Activated T-cell treated with anti-CD3 and anti-CD28 coated beads, Interleukin-2, amount 50 U/mL, for 72 hours (primary cell): ENCODE measurements at regions not wholly inside any gene's neighbourhood (a gene's known extent, or its start where the extent isn't known, plus 50 kb on each side); places are given as distances from the start of the nearest gene placed in this dataset.

Experiments used
- ATAC-seq, 2 donors: fragments of 150-1000 bp; cut with Tn5 transposase; replicated peaks in 1 of 2; 2 replicates each; pipeline ENCODE4 v1.10.0; 2021; ENCODE audit warnings: moderate library complexity in 2 of 2, mild to moderate bottlenecking in 1 of 2
- DNase-seq, 2 donors: peaks; one replicate each; pipeline ENCODE4 v3.0.0; 2021 to 2022; ENCODE audit warnings: mixed read lengths in 1 of 2
- H3K27ac Mint-ChIP-seq: one replicate; pipeline ENCODE4 v1.8.0; 2022; ENCODE audit warnings: mild to moderate bottlenecking, moderate library complexity, mixed read lengths
- H3K27me3 Mint-ChIP-seq: one replicate; pipeline ENCODE4 v1.8.0; 2022; ENCODE audit warnings: low read depth, mixed read lengths
- H3K36me3 Mint-ChIP-seq, 2 donors: one replicate each; pipeline ENCODE4 v1.8.0; 2022; ENCODE audit warnings: mixed read lengths in 2 of 2, mild to moderate bottlenecking in 1 of 2; ENCODE audit not compliant: insufficient read depth in 2 of 2
- H3K4me1 Mint-ChIP-seq: one replicate; pipeline ENCODE4 v1.8.0; 2022; ENCODE audit warnings: low read depth, mixed read lengths
- H3K4me3 Mint-ChIP-seq, 2 donors: one replicate each; pipeline ENCODE4 v1.8.0; 2022; ENCODE audit warnings: mild to moderate bottlenecking in 2 of 2, mixed read lengths in 2 of 2, moderate library complexity in 2 of 2
- H3K9me3 Mint-ChIP-seq, 2 donors: one replicate each; pipeline ENCODE4 v1.8.0; 2022; ENCODE audit warnings: mixed read lengths in 2 of 2

DNA sequence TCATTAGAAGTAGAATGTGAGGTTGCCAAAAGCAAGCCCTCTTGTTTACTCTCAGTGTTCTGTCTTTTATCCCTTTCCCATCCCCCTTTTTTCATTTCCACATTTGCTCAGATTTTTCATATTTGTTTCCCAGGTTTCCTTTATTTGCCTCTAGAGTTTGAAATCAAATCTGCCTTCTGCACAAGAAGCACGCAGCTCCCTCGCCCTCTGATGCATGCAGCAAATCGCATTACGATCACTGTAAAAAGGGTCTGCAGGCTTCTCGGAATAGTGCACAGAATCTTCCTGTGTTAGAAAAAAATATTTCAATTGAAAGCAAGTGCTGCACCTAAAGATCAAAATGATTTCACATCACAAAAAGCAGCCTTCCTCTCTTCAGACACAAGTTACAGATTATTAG is 129.0 kb downstream of the GPAM start:
- no peaks in the 10 kb centered on the region for H3K9me3 Mint-ChIP-seq
- no peak overlapping the region for H3K4me3 Mint-ChIP-seq
- ATAC-seq: no peak
- DNase-seq: no peak
- H3K36me3 Mint-ChIP-seq: no peaks in the 10 kb centered on the region
- H3K27me3 Mint-ChIP-seq: peaks cover 4% of the 10 kb centered on the region
- H3K27ac Mint-ChIP-seq: no peak overlapping the region
- no peaks in the 10 kb centered on the region for H3K4me1 Mint-ChIP-seq

DNA sequence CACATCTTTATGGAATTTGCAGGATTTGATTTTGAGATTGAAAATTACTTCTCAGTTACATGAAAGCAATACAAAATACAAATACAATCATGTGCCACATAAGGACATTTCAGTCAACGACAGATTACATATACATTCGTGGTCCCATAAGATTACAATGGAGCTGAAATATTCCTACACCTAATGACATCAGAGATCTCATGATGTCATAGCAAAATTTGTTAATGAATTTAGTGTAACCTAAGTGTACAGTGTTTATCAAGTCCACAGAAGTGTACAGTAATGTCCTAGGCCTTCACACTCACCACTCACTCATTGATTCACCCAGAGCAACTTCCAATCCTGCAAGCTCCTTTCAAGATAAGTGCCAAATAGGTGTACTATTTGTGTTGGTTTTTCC is 126.5 kb downstream of the GPAM start:
- no peak for ATAC-seq
- Mint-ChIP-seq H3K4me3 (no peak overlapping the region), H3K4me1 (no peaks in the 10 kb centered on the region), H3K9me3 (no peaks in the 10 kb centered on the region), H3K27ac (no peak overlapping the region), H3K27me3 (peaks cover 4% of the 10 kb centered on the region), H3K36me3 (no peaks in the 10 kb centered on the region)
- DNase-seq: no peak

DNA sequence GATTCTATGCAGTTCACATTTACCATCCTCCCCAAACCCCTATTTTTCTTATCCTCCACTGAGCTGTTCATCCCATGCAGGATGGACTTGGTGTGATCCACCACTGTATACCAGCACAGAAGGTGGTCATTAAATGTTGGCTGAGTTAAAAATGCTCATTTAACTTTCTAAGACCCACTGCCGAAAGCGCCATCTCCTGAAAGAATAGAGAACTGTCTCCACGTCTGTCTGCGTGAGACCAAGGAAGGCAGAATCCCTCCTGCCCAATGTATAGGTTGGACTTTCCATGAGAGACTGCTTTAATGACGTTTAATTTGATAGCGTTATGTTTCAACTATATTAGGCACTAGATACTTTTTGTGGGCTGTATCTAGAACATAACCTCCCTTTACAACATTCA is 124.3 kb downstream of the GPAM start:
- Mint-ChIP-seq H3K36me3 (no peaks in the 10 kb centered on the region), H3K4me3 (no peak overlapping the region), H3K27ac (no peak overlapping the region), H3K4me1 (no peaks in the 10 kb centered on the region), H3K9me3 (no peaks in the 10 kb centered on the region), H3K27me3 (peaks cover 4% of the 10 kb centered on the region)
- ATAC-seq: no peak
- no peak for DNase-seq

DNA sequence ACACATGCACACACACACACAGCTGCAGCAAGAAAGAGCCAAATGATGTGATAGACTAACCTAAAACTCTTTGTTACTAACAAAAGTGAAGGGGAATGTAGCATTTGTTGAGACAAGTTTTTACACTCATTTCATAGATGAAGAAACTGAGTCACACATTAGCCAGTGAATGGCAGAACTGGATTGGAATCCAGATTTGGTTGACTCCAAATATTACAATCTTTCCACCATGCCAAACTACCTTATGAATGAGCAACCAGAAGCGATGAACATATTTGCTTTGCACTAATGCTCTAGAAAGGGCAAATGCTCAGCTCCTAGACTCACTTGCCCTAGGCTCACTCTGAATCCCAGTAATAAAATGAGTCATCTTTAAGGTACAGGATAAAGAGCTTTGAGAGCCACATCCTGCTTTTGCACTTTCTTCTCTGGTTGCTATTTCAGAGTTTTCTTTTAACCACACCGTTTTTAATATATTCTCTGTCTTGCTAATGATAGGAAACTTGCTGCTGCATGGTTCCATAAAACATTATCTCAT is 111.9 kb downstream of the GPAM start:
- no peaks in the 10 kb centered on the region for H3K4me1 Mint-ChIP-seq
- H3K27me3 Mint-ChIP-seq: no peaks in the 10 kb centered on the region
- H3K27ac Mint-ChIP-seq: no peak overlapping the region
- no peak overlapping the region for H3K4me3 Mint-ChIP-seq
- H3K36me3 Mint-ChIP-seq: no peaks in the 10 kb centered on the region
- ATAC-seq (no peak), DNase-seq (no peak)
- H3K9me3 Mint-ChIP-seq: no peaks in the 10 kb centered on the region

DNA sequence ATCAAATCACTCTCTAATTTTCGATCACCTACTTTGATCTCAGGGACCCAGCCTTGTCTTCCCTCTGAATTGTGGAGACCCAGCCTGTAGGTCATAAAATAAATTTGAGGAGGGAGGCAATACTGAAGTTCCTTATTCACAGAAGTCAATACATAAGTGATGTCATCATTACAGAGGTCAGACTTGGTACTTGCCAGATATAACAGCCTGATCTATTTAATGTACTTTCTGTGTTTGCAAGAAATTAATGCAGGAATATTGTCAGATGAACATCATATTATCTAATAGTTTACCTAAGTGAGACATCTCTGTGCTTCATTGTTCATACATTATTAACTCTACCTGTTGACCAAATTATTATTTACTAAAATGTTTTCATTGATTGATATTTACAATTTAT is 105.6 kb downstream of the GPAM start:
- Mint-ChIP-seq H3K27me3 (peaks cover 7% of the 10 kb centered on the region), H3K36me3 (no peaks in the 10 kb centered on the region), H3K9me3 (no peaks in the 10 kb centered on the region), H3K4me1 (no peaks in the 10 kb centered on the region), H3K4me3 (no peak overlapping the region), H3K27ac (no peak overlapping the region)
- DNase-seq: no peak
- no peak for ATAC-seq

DNA sequence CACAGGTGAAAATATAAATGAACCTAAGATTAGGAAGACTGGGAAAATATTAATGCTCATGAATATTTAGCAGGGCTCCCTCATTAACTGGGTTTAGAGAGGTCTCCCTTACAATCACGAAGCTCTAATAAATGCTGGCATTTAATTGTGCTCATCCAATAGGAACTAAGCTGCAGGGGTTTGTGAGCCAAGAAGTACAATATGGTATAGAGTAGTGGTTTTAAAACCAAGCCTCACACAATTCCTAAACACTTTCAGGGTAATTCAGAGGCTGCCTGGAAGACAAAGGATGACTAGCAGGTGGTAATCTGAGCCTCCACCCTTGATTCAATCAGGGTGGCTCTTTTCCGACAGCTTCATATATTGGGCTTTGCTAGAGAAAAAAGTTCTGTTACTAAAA is 103.3 kb downstream of the GPAM start:
- no peaks in the 10 kb centered on the region for H3K4me1 Mint-ChIP-seq
- H3K9me3 Mint-ChIP-seq: no peaks in the 10 kb centered on the region
- no peak for DNase-seq
- no peaks in the 10 kb centered on the region for H3K36me3 Mint-ChIP-seq
- H3K4me3 Mint-ChIP-seq: no peak overlapping the region
- H3K27ac Mint-ChIP-seq: no peak overlapping the region
- ATAC-seq: no peak
- H3K27me3 Mint-ChIP-seq: peaks cover 9% of the 10 kb centered on the region

DNA sequence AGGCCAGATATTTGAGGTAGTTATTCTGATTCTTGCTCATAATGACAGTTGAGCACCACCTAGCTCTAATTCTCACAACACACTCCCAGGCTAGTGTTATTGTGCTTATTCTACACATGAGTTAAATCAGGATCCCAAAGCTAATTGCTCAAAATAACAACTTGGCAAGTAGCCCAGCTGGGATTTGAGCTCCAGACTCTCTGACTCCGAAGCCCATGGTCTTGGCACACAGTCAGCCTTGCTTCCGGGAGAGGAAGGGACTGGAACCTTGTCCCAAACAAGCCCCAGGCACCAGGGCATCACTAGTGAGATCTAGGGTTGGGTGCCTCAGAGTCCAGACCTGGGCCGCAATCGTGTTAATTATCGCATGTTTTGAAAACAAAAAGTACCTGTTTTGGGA is 101.4 kb downstream of the GPAM start:
- DNase-seq (no peak), ATAC-seq (no peak)
- H3K4me1 Mint-ChIP-seq: no peaks in the 10 kb centered on the region
- H3K36me3 Mint-ChIP-seq: no peaks in the 10 kb centered on the region
- no peak overlapping the region for H3K4me3 Mint-ChIP-seq
- no peaks in the 10 kb centered on the region for H3K9me3 Mint-ChIP-seq
- H3K27ac Mint-ChIP-seq: no peak overlapping the region
- H3K27me3 Mint-ChIP-seq: peaks cover 23% of the 10 kb centered on the region

DNA sequence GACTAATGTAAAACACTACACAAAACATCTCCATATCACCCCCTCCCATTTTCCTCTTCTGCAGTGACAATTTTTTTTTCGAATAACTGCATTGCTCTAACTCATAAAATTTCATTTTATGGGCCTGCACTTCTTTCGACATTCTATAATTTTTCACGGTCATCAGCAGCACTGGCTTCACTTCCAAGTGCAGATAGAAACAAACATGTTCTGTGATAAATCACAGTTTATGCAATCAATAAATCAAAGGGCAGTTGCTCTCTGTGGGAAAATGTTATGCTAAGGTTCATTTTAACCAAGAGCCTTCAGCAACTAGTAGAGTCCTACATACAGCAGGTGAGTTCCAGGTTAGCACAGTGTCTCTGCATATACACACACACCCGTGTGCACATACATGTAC is 100.1 kb downstream of the GPAM start:
- H3K9me3 Mint-ChIP-seq: no peaks in the 10 kb centered on the region
- H3K4me1 Mint-ChIP-seq: no peaks in the 10 kb centered on the region
- H3K27me3 Mint-ChIP-seq: peaks cover 23% of the 10 kb centered on the region
- H3K36me3 Mint-ChIP-seq: no peaks in the 10 kb centered on the region
- no peak overlapping the region for H3K4me3 Mint-ChIP-seq
- DNase-seq: no peak
- no peak overlapping the region for H3K27ac Mint-ChIP-seq
- no peak for ATAC-seq

DNA sequence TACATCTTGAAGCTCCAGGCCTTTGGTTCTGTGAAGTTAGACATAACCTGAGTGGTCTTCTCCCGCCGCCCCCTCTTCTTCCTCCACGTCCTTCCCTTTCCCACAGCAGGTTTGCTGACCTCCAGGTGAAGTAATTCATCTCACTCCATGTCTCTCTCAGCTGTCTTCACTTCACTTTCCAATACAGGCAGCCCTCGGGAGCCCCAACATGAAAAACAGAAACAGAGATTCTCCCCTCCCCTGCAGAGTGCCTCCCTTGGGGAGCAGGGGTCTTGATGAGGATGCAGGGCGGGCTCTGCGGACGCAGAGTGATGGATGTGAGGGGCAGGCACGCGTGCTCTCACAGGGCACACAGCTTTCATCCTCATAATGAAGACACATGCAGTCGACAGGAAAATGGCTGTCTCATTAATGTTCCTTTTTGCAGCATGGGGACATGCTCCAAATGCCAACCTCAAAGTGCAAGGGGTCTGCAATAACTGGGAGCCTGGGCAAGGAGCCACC is 95.6 kb downstream of the GPAM start:
- DNase-seq (no peak), ATAC-seq (no peak)
- H3K36me3 Mint-ChIP-seq: no peaks in the 10 kb centered on the region
- H3K27me3 Mint-ChIP-seq: peaks cover 16% of the 10 kb centered on the region
- H3K9me3 Mint-ChIP-seq: no peaks in the 10 kb centered on the region
- no peak overlapping the region for H3K4me3 Mint-ChIP-seq
- H3K27ac Mint-ChIP-seq: no peak overlapping the region
- no peaks in the 10 kb centered on the region for H3K4me1 Mint-ChIP-seq

DNA sequence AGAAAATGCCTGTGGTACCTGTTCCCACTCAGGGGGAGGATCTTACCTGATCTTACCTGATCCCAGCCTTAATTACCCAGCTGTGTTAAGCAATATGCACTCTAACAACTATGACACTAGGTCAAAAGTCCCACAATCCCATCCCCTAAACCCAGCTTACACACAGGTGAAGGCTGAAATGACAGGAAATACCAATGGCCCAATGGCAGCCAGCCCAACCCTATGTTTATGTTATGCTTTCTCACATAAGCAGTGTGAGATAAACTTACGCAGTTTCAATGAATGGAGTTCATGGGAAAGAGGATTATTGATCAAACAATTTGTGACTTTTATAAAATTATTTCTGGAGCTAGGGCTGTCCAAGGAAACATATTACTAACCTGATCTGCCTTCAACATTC is 91.9 kb downstream of the GPAM start:
- H3K4me1 Mint-ChIP-seq: no peaks in the 10 kb centered on the region
- H3K4me3 Mint-ChIP-seq: no peak overlapping the region
- H3K27me3 Mint-ChIP-seq: peaks cover 4% of the 10 kb centered on the region
- no peaks in the 10 kb centered on the region for H3K9me3 Mint-ChIP-seq
- ATAC-seq: no peak
- H3K36me3 Mint-ChIP-seq: no peaks in the 10 kb centered on the region
- H3K27ac Mint-ChIP-seq: no peak overlapping the region
- no peak for DNase-seq

DNA sequence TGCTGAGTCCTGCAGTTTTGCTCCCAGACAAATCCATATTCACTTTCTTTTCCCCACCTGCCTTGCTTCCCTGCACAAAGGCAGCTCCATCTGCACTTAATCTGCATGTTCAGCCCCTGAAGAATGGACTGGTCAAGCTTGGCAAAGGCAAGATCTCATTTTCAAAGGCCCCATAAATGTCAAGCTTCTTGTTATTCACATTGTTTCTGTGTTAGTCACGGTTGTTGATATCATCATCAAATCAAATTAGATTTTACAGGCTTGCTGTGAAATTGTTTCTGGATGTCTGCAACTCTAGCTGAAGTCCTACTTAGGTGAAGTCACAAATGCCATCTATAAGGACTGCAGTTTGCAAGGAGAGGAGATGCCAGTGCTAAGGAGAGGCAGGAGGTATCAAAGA is 91.0 kb downstream of the GPAM start:
- Mint-ChIP-seq H3K4me3 (no peak overlapping the region), H3K27me3 (no peaks in the 10 kb centered on the region), H3K4me1 (no peaks in the 10 kb centered on the region), H3K9me3 (no peaks in the 10 kb centered on the region), H3K36me3 (no peaks in the 10 kb centered on the region), H3K27ac (no peak overlapping the region)
- DNase-seq: no peak
- no peak for ATAC-seq

DNA sequence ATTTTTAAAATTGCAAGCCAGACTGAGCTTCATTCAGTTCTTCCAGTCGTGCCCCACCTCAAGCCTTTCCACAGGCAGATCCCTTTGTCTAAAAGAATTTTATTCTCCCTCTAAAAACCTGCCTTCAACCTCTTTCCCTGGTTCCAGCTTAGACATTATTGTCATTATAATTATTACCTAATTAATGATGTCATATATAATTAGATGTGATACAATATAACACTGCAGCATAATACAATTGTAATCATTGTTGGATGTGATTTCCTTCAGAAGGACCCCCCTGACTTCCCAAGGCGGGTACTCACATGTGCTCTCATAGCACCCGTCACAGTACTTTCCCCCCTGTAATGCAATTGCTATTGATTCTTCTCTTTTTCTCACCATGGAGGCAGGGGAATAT is 88.6 kb downstream of the GPAM start:
- DNase-seq (no peak), ATAC-seq (no peak)
- Mint-ChIP-seq H3K27me3 (no peaks in the 10 kb centered on the region), H3K27ac (no peak overlapping the region), H3K9me3 (no peaks in the 10 kb centered on the region), H3K4me1 (no peaks in the 10 kb centered on the region), H3K36me3 (no peaks in the 10 kb centered on the region), H3K4me3 (no peak overlapping the region)

DNA sequence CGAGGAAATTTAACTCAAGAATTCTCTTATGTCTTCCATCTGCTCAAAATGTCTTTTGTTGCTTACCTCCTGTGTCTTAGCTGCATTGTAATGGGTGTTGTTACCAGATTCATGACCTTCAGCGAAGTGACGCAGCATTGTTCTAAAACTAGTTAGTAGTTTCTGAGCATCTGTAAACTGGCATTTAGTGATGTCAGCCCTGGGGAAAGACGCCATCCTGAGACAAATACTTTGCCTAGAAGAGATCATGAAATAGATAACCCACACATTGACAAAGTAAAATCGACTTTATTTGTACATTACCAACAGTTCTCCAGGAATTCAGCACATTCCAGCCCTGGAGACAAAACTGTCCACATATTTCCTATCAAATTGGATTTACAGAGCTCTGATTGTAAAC is 87.8 kb downstream of the GPAM start:
- no peak for ATAC-seq
- H3K9me3 Mint-ChIP-seq: peaks cover 0 to 1% of the 10 kb centered on the region in 2 donors
- H3K4me3 Mint-ChIP-seq: no peak overlapping the region

DNA sequence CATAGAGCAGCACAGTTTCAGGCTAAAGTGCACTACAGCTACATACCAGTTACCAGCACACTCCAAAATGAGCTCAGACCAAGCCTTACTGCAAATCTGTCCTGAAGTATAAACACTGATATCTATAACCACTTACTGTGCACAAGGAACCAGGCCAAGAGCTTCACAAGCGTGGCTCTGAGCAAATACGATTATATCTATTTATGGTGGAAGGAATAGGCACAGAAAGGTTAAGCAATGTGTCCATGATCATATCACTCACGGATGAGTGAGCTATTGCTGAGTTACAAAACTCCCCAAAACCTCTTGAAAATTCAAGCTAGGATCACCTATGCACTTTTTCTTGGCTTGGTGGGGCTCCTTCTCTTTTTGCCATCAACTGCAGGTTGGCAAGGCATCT is 84.9 kb downstream of the GPAM start:
- Mint-ChIP-seq H3K27ac (no peak overlapping the region), H3K4me3 (no peak overlapping the region), H3K9me3 (peaks cover 0 to 4% of the 10 kb centered on the region in 2 donors), H3K27me3 (peaks cover 9% of the 10 kb centered on the region), H3K4me1 (no peaks in the 10 kb centered on the region), H3K36me3 (no peaks in the 10 kb centered on the region)
- ATAC-seq (no peak), DNase-seq (no peak)

More for the DNA sequence above, 87.8 kb downstream of the GPAM start:
- H3K4me1 Mint-ChIP-seq: no peaks in the 10 kb centered on the region
- H3K27me3 Mint-ChIP-seq: peaks cover 2% of the 10 kb centered on the region
- no peak overlapping the region for H3K27ac Mint-ChIP-seq
- no peaks in the 10 kb centered on the region for H3K36me3 Mint-ChIP-seq
- no peak for DNase-seq
